ENCODE measurements at regions not wholly inside any gene's neighbourhood (a gene's known extent, or its start where the extent isn't known, plus 50 kb on each side); places are given as distances from the start of the nearest gene placed in this dataset.

DNA sequence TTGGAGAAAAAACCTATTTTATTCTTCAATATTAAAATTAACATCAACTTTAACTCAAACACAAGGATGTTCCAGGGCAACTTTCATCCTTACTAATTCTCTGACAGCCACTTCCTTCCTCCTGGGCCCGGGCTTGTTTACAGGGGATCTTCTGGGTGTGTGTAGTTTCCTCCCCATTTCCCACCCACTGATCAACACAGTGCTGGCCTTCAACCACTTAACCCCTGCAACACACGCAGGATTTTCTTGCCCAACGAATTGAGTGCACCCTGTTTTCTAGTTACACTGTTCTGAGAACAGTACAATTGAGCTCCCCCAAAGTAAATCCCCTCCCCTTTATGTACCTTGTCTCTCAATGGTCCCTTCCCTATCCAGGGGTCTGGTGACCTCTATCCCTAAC lies 83.1 kb upstream of the RANBP3L start:
- TF ChIP-seq, protein P1, sequence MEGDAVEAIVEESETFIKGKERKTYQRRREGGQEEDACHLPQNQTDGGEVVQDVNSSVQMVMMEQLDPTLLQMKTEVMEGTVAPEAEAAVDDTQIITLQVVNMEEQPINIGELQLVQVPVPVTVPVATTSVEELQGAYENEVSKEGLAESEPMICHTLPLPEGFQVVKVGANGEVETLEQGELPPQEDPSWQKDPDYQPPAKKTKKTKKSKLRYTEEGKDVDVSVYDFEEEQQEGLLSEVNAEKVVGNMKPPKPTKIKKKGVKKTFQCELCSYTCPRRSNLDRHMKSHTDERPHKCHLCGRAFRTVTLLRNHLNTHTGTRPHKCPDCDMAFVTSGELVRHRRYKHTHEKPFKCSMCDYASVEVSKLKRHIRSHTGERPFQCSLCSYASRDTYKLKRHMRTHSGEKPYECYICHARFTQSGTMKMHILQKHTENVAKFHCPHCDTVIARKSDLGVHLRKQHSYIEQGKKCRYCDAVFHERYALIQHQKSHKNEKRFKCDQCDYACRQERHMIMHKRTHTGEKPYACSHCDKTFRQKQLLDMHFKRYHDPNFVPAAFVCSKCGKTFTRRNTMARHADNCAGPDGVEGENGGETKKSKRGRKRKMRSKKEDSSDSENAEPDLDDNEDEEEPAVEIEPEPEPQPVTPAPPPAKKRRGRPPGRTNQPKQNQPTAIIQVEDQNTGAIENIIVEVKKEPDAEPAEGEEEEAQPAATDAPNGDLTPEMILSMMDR (IDR thresholded peaks at IDR 0.05; ENCODE audit: borderline replicate concordance, extremely low read depth, low read length, poor library complexity, severe bottlenecking) = no peak
- TF ChIP-seq EZH2 (IDR thresholded peaks at IDR 0.05; ENCODE audit: borderline replicate concordance, low read depth, low read length, severe bottlenecking) = no peak
